GM23338 (cell line): ENCODE measurements at regions not wholly inside any gene's neighbourhood (a gene's known extent, or its start where the extent isn't known, plus 50 kb on each side); places are given as distances from the start of the nearest gene placed in this dataset.

Experiments used
- ATAC-seq: fragments of 200-7000 bp; cut with Tn5 transposase; 3 replicates; pipeline ENCODE4 v1.9.1; 2020
- DNase-seq: peaks from one replicate; pipeline ENCODE4 v3.0.0-alpha.2; 2015; ENCODE audit warnings: low spot score
- H2AFZ ChIP-seq: fragments of 200-600 bp; sonication (generic); 2 replicates; pipeline ENCODE4 v1.8.0; 2016; ENCODE audit warnings: antibody characterized with exemption, mild to moderate bottlenecking, moderate library complexity
- H3F3A ChIP-seq: fragments of 200-600 bp; sonication (generic); replicated peaks from 2 replicates; pipeline ENCODE4 v1.8.0; 2017; ENCODE audit warnings: antibody characterized with exemption, mixed run types, low read depth
- H3K27ac ChIP-seq: fragments of 200-600 bp; sonication (generic); 2 replicates; pipeline ENCODE4 v1.6.1; 2016; ENCODE audit warnings: low read depth
- H3K27me3 ChIP-seq: fragments of 200-600 bp; sonication (generic); 2 replicates; pipeline ENCODE4 v1.8.0; 2016; ENCODE audit warnings: mild to moderate bottlenecking, mixed run types, moderate library complexity; ENCODE audit not compliant: insufficient read depth
- H3K36me3 ChIP-seq: fragments of 200-600 bp; sonication (generic); 2 replicates; pipeline ENCODE4 v1.8.0; 2016; ENCODE audit warnings: mild to moderate bottlenecking; ENCODE audit not compliant: insufficient read depth
- H3K4me1 ChIP-seq: fragments of 200-600 bp; sonication (generic); 2 replicates; pipeline ENCODE4 v1.8.0; 2016; ENCODE audit warnings: mild to moderate bottlenecking, moderate library complexity; ENCODE audit not compliant: insufficient read depth
- H3K4me2 ChIP-seq: fragments of 200-600 bp; sonication (generic); 2 replicates; pipeline ENCODE4 v1.7.1; 2017; ENCODE audit warnings: mixed run types
- H3K4me3 ChIP-seq: fragments of 200-600 bp; sonication (generic); 2 replicates; pipeline ENCODE4 v1.6.1; 2016; ENCODE audit warnings: mixed run types
- H3K79me2 ChIP-seq: fragments of 200-600 bp; sonication (generic); replicated peaks from 2 replicates; pipeline ENCODE4 v1.8.0; 2017; ENCODE audit warnings: mild to moderate bottlenecking; ENCODE audit not compliant: insufficient read depth
- H3K9me2 ChIP-seq: fragments of 200-600 bp; sonication (generic); 2 replicates; pipeline ENCODE4 v1.8.0; 2017; ENCODE audit not compliant: insufficient read depth
- H4K20me1 ChIP-seq: fragments of 200-600 bp; sonication (generic); replicated peaks from 2 replicates; pipeline ENCODE4 v1.8.0; 2017; ENCODE audit warnings: mild to moderate bottlenecking; ENCODE audit not compliant: insufficient read depth
- H3K27ac Mint-ChIP-seq: 2 replicates; pipeline ENCODE4 v1.8.0; 2020; ENCODE audit warnings: inconsistent platforms, mild to moderate bottlenecking, moderate library complexity, mixed read lengths
- H3K27me3 Mint-ChIP-seq: 3 replicates; pipeline ENCODE4 v1.8.0; 2022; ENCODE audit warnings: low read depth, mild to moderate bottlenecking, moderate library complexity, mixed read lengths, inconsistent platforms; ENCODE audit not compliant: insufficient read depth, poor library complexity
- H3K36me3 Mint-ChIP-seq: 3 replicates; pipeline ENCODE4 v1.8.0; 2021; ENCODE audit warnings: low read depth, mild to moderate bottlenecking, inconsistent platforms, moderate library complexity, mixed read lengths
- H3K4me1 Mint-ChIP-seq: 3 replicates; pipeline ENCODE4 v1.8.0; 2020; ENCODE audit warnings: mild to moderate bottlenecking, inconsistent platforms, mixed read lengths
- H3K4me3 Mint-ChIP-seq: 3 replicates; pipeline ENCODE4 v1.8.0; 2021; ENCODE audit warnings: moderate library complexity, mild to moderate bottlenecking, inconsistent platforms, mixed read lengths
- H3K9me3 Mint-ChIP-seq: 3 replicates; pipeline ENCODE4 v1.8.0; 2020; ENCODE audit warnings: moderate library complexity, mild to moderate bottlenecking, inconsistent platforms, mixed read lengths
- CREB1 ChIP-seq: fragments of 250-450 bp; sonication (Bioruptor Pico); IDR thresholded peaks from 2 replicates; pipeline ENCODE4 v1.5.0; 2020; ENCODE audit warnings: low read depth, mild to moderate bottlenecking, moderate library complexity
- JUNB ChIP-seq: IDR thresholded peaks from one replicate; pipeline ENCODE4 v1.6.1; 2016; ENCODE audit warnings: antibody characterized with exemption; ENCODE audit not compliant: unreplicated experiment
- ZNF114 ChIP-seq: fragments of 250-450 bp; sonication (Bioruptor Pico); IDR thresholded peaks from 2 replicates; pipeline ENCODE4 v1.5.0; 2020; ENCODE audit warnings: mild to moderate bottlenecking, moderate library complexity
- TF ChIP-seq, protein P1 (sequence below): fragments of 250-450 bp; sonication (Bioruptor Pico); IDR thresholded peaks from 2 replicates; pipeline ENCODE4 v1.5.0; 2020; ENCODE audit warnings: mild to moderate bottlenecking, moderate library complexity
- TF ChIP-seq, protein P2 (sequence below): IDR thresholded peaks from 2 replicates; pipeline ENCODE4 v1.6.1; 2016; ENCODE audit warnings: antibody characterized with exemption

DNA sequence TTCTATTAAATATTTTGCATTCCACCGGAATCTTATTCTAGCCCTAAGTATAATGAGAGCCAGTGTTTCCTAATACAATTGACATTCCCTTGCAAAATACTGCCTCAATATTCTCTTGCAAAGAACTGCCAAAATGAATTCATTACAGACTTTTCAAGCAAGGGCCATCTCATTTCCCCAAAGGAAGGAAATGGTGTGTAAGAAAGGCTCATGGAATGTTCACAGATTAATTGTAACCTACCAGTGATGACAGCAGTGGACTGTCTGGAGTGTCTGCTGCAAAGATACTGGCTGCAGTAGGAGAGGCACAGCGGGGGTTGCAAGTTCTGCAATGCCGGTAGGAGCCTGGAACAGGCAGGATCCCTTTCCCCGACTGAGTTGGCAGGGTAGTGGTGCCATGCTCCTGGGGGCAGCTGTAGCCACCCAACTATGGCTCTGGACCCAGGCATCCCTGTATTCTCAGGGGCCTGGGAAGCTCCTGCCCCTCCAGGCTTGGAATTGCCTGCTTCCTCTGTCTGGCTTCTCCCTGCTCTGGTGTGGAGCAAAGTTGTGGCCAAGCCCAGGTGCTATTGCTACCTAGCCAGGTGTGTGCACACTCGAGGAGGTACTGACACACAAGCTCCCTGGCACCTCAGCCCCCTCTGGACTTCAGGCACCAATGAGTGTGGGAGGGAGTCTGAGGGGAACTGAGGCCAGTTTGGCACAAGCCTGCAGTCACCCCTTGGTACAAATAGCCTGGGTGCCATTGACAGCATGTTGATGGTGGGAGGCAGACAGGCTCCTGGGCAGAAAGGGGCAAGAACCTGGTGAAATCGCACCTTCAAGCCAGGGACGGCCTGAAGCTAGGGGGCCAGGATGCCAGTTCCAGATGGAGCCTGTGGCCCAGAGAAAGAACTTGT lies 1371.0 kb downstream of the KCNT2 start (continued):
- TF ChIP-seq, protein P1, sequence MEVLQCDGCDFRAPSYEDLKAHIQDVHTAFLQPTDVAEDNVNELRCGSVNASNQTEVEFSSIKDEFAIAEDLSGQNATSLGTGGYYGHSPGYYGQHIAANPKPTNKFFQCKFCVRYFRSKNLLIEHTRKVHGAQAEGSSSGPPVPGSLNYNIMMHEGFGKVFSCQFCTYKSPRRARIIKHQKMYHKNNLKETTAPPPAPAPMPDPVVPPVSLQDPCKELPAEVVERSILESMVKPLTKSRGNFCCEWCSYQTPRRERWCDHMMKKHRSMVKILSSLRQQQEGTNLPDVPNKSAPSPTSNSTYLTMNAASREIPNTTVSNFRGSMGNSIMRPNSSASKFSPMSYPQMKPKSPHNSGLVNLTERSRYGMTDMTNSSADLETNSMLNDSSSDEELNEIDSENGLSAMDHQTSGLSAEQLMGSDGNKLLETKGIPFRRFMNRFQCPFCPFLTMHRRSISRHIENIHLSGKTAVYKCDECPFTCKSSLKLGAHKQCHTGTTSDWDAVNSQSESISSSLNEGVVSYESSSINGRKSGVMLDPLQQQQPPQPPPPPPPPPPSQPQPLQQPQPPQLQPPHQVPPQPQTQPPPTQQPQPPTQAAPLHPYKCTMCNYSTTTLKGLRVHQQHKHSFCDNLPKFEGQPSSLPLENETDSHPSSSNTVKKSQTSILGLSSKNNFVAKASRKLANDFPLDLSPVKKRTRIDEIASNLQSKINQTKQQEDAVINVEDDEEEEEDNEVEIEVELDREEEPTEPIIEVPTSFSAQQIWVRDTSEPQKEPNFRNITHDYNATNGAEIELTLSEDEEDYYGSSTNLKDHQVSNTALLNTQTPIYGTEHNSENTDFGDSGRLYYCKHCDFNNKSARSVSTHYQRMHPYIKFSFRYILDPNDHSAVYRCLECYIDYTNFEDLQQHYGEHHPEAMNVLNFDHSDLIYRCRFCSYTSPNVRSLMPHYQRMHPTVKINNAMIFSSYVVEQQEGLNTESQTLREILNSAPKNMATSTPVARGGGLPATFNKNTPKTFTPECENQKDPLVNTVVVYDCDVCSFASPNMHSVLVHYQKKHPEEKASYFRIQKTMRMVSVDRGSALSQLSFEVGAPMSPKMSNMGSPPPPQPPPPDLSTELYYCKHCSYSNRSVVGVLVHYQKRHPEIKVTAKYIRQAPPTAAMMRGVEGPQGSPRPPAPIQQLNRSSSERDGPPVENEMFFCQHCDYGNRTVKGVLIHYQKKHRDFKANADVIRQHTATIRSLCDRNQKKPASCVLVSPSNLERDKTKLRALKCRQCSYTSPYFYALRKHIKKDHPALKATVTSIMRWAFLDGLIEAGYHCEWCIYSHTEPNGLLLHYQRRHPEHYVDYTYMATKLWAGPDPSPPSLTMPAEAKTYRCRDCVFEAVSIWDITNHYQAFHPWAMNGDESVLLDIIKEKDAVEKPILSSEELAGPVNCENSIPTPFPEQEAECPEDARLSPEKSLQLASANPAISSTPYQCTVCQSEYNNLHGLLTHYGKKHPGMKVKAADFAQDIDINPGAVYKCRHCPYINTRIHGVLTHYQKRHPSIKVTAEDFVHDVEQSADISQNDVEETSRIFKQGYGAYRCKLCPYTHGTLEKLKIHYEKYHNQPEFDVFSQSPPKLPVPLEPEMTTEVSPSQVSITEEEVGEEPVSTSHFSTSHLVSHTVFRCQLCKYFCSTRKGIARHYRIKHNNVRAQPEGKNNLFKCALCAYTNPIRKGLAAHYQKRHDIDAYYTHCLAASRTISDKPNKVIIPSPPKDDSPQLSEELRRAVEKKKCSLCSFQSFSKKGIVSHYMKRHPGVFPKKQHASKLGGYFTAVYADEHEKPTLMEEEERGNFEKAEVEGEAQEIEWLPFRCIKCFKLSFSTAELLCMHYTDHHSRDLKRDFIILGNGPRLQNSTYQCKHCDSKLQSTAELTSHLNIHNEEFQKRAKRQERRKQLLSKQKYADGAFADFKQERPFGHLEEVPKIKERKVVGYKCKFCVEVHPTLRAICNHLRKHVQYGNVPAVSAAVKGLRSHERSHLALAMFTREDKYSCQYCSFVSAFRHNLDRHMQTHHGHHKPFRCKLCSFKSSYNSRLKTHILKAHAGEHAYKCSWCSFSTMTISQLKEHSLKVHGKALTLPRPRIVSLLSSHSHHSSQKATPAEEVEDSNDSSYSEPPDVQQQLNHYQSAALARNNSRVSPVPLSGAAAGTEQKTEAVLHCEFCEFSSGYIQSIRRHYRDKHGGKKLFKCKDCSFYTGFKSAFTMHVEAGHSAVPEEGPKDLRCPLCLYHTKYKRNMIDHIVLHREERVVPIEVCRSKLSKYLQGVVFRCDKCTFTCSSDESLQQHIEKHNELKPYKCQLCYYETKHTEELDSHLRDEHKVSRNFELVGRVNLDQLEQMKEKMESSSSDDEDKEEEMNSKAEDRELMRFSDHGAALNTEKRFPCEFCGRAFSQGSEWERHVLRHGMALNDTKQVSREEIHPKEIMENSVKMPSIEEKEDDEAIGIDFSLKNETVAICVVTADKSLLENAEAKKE (CRISPR knock-in tag) = no peak

DNA sequence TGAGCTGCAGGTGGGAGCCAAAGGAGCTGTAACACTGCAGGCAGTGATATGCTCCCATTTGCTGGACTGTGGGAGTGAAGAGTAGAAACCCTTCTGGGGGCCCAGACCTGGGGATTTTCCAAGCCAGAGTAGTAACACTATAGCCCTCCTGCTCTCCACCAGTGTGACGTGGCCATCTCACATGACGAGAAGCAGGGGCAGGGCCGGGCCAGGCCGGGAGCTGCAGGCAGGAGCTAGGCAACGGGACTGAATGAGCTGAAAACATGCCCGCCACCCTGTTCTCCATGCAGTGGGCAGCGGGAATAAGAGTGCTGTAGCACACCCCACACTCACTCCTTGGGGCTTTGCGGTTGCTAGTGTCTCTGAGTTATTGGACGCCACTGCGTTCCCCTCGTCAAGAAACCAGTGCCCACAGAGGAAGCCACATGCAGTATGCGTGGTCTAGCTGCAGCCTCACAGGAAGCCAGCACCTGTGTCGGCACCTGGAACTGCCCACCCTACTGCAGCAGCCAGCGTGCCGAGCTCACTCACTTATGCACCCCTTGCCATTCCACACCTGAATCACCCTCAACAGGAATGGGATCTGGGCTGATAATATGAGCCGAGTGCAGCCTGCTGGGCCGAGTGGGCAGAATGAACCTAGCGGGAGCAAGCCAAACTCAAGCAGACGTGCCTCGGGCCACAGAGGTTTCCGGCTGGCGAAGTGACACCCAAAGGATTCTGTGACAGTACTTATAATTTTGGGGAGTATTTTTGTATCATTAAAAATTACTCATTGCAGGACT lies 1389.6 kb downstream of the KCNT2 start:
- Histone ChIP-seq H3F3A (no peaks in the 10 kb centered on the region), H3K4me1 (no peaks in the 10 kb centered on the region), H2AFZ (no peak overlapping the region), H3K9me2 (no peaks in the 10 kb centered on the region), H3K79me2 (no peaks in the 10 kb centered on the region), H3K4me3 (no peak overlapping the region), H3K27me3 (no peaks in the 10 kb centered on the region), H3K36me3 (no peaks in the 10 kb centered on the region), H4K20me1 (no peaks in the 10 kb centered on the region), H3K4me2 (no peak overlapping the region), H3K27ac (no peak overlapping the region)
- no peak overlapping the region for H3K27ac Mint-ChIP-seq
- peaks cover 13% of the 10 kb centered on the region for H3K9me3 Mint-ChIP-seq
- TF ChIP-seq, protein P1 (CRISPR knock-in tag) = no peak
- TF ChIP-seq, protein P2, sequence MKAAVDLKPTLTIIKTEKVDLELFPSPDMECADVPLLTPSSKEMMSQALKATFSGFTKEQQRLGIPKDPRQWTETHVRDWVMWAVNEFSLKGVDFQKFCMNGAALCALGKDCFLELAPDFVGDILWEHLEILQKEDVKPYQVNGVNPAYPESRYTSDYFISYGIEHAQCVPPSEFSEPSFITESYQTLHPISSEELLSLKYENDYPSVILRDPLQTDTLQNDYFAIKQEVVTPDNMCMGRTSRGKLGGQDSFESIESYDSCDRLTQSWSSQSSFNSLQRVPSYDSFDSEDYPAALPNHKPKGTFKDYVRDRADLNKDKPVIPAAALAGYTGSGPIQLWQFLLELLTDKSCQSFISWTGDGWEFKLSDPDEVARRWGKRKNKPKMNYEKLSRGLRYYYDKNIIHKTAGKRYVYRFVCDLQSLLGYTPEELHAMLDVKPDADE = no peak
- no peak for TF ChIP-seq ZNF114 (CRISPR knock-in tag)
- TF ChIP-seq CREB1 = no peak
- no peak for TF ChIP-seq JUNB
- peaks cover 7% of the 10 kb centered on the region for H3K36me3 Mint-ChIP-seq
- no peak for DNase-seq
- H3K27me3 Mint-ChIP-seq = no peaks in the 10 kb centered on the region
- no peak for ATAC-seq
- no peak overlapping the region for H3K4me3 Mint-ChIP-seq
- no peaks in the 10 kb centered on the region for H3K4me1 Mint-ChIP-seq
